NCI-H2029 (cell line): ENCODE measurements at regions not wholly inside any gene's neighbourhood (a gene's known extent, or its start where the extent isn't known, plus 50 kb on each side); places are given as distances from the start of the nearest gene placed in this dataset.

Experiments used
- DNase-seq: peaks from one replicate; lab custom pipeline; 2025; lab: John Stamatoyannopoulos, UW

- no peak for DNase-seq
These were observed 85.0 kb upstream of the RAB3GAP2 start for GRCh38 chr1:220356981-220357850.

- no peak for DNase-seq
These were observed 81.2 kb upstream of the RAB3GAP2 start for GRCh38 chr1:220353229-220354012.

GRCh38 chr1:220348211-220348610, 76.0 kb upstream of the RAB3GAP2 start:
- no peak for DNase-seq

- DNase-seq, result no peak
These were observed 75.5 kb upstream of the RAB3GAP2 start for GRCh38 chr1:220347654-220348175.

GRCh38 chr1:220344745-220345144, 72.5 kb upstream of the RAB3GAP2 start:
- DNase-seq, result no peak

- DNase-seq, result no peak
These were observed 70.6 kb upstream of the RAB3GAP2 start for GRCh38 chr1:220342853-220343252.

- DNase-seq, result no peak
These were observed 68.9 kb upstream of the RAB3GAP2 start for GRCh38 chr1:220341126-220341525.

- no peak for DNase-seq
These were observed 67.3 kb upstream of the RAB3GAP2 start for GRCh38 chr1:220339581-220339980.

GRCh38 chr1:220338759-220339158, 66.5 kb upstream of the RAB3GAP2 start:
- no peak for DNase-seq

GRCh38 chr1:220336391-220337031, 64.3 kb upstream of the RAB3GAP2 start:
- no peak for DNase-seq

GRCh38 chr1:220335668-220336067, 63.4 kb upstream of the RAB3GAP2 start:
- peak; percentile 84 for DNase-seq

GRCh38 chr1:220331318-220331717, 59.1 kb upstream of the RAB3GAP2 start:
- no peak for DNase-seq

GRCh38 chr1:220330265-220330664, 58.0 kb upstream of the RAB3GAP2 start:
- DNase-seq, result no peak

GRCh38 chr1:220327106-220327505, 54.9 kb upstream of the RAB3GAP2 start:
- no peak for DNase-seq

- DNase-seq, result no peak
These were observed 54.3 kb upstream of the RAB3GAP2 start for GRCh38 chr1:220326578-220326977.

GRCh38 chr1:220325306-220325995, 53.2 kb upstream of the RAB3GAP2 start:
- DNase-seq, result no peak

- DNase-seq, result no peak
These were observed 51.5 kb upstream of the RAB3GAP2 start for GRCh38 chr1:220323717-220324116.

- no peak for DNase-seq
These were observed 50.3 kb upstream of the RAB3GAP2 start for GRCh38 chr1:220322570-220322969.
